ENCODE measurements at regions not wholly inside any gene's neighbourhood (a gene's known extent, or its start where the extent isn't known, plus 50 kb on each side); places are given as distances from the start of the nearest gene placed in this dataset.

DNA sequence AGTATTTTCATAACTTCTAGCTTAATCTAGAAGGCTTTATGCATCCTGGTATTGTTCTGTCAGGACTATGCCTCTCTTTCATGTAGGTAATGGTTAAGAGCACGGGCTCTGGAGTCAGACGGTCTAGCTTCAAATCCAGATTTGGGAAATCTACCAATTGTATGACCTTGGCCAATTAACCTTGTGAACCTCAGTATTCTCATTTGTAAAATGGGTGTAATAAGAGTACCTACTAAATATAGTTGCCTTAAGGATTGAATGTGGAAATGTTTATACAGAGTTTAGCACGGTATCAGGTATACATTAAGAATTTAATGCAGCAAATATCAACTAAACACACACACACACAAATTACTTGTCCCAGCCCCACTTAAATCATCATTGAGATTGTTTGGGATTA lies 97.3 kb upstream of the RAB3GAP2 start:
- TF ChIP-seq BHLHE40 (IDR thresholded peaks at IDR 0.05; ENCODE audit: borderline replicate concordance in 1 of 2, low read depth in 2 of 2, low read length in 1 of 2) (no peak), EZH2 (IDR thresholded peaks at IDR 0.05; ENCODE audit: borderline replicate concordance, control insufficient read depth, low read depth, low read length) (no peak), ZNF384 (IDR thresholded peaks at IDR 0.05; ENCODE audit: borderline replicate concordance, low read depth, low read length) (no peak), ESRRA (IDR thresholded peaks at IDR 0.05; ENCODE audit: low read length) (no peak), STAT1 (conservative IDR thresholded peaks at IDR 0.05) (no peak)
- CTCF ChIA-PET, result no interaction called here
- FAIRE-seq, result no peak

More for the DNA sequence above, 97.3 kb upstream of the RAB3GAP2 start:
- Histone ChIP-seq H3K79me2 (ENCODE audit: control insufficient read depth, insufficient read depth, low read length) (no peaks in the 10 kb centered on the region), H3K27me3 (replicated peaks in 1 of 2; ENCODE audit: control insufficient read depth in 2 of 2, insufficient read depth in 2 of 2, low read length in 1 of 2) (0 out of 4 replicates have a peak, but pooled peaks cover 0 to 2% of the 10 kb centered on the region in 2 experiments), H3K4me3 (no peak overlapping the region), H3K36me3 (ENCODE audit: control insufficient read depth in 2 of 2, insufficient read depth in 2 of 2, low read length in 1 of 2) (no peaks in the 10 kb centered on the region), H3K9me3 (replicated peaks; ENCODE audit: control insufficient read depth, insufficient read depth, low read length) (no peaks in the 10 kb centered on the region), H4K20me1 (ENCODE audit: control insufficient read depth, insufficient read depth) (no peaks in the 10 kb centered on the region), H3K4me2 (ENCODE audit: control insufficient read depth, insufficient read depth) (no peak overlapping the region), H3K27ac (ENCODE audit: control insufficient read depth, insufficient read depth) (no peak overlapping the region), H3K9ac (ENCODE audit: control insufficient read depth, insufficient read depth, low read length) (no peak overlapping the region), H2AFZ (ENCODE audit: control insufficient read depth, low read depth, low read length) (no peak overlapping the region), H3K4me1 (ENCODE audit: control insufficient read depth, insufficient read depth, low read length) (no peaks in the 10 kb centered on the region; the same call in 1 of the 2 replicates)
- ChIA-PET SMC1A (ENCODE audit: uncharacterized antibody, unreplicated experiment) (interaction anchor here (1.0 to 1.3 kb wide), 2 partner anchors 20 to 151 kb away, joined by 3 read pairs; no protein-coding TSS in a partner anchor), RAD21 (ENCODE audit: unreplicated experiment) (no interaction called here), POLR2A (interaction anchor here (0.5 kb wide), 1 partner anchor 46 kb away, joined by 6 read pairs; no protein-coding TSS in a partner anchor)
- WGBS (ENCODE audit: insufficient coverage, insufficient replicate concordance, low lambda C conversion rate, missing lambda C conversion rate), result 39% methylated on average over 3 of the region's 3 CpGs
- DNase-seq (ENCODE audit: low read depth, low spot score) (no peak), ATAC-seq (no peak)
- BruUV-seq (replicated peaks), result no TSS peak
- intact Hi-C loops (cut with micrococcal nuclease; ENCODE audit: unreplicated experiment) (loop anchor here (5.0 kb wide), 1 partner anchor 152 kb away; no protein-coding TSS in a partner anchor), in situ Hi-C loops (cut with MboI) (no loop called here)
